ENCODE measurements at regions not wholly inside any gene's neighbourhood (a gene's known extent, or its start where the extent isn't known, plus 50 kb on each side); places are given as distances from the start of the nearest gene placed in this dataset.

- Histone ChIP-seq H3K4me3 (ENCODE audit: low read depth, low read length) (no peak overlapping the region), H3K27me3 (ENCODE audit: control insufficient read depth, insufficient read depth, low read length) (no peaks in the 10 kb centered on the region), H3K36me3 (ENCODE audit: control insufficient read depth, insufficient read depth, low read length) (no peaks in the 10 kb centered on the region)
- DNase-seq (ENCODE audit: low read depth), result no peak
- TF ChIP-seq CTCF (IDR thresholded peaks at IDR 0.05; ENCODE audit: insufficient read depth, low read depth, low read length), result no peak
- POLR2A ChIA-PET, result no interaction called here
- CTCF ChIA-PET, result no interaction called here
These were observed 462.5 kb downstream of the CDH26 start for GRCh38 chr20:60420676-60421229.

- DNase-seq (ENCODE audit: low read depth), result no peak
- ChIA-PET POLR2A (no interaction called here), CTCF (no interaction called here)
- no peak for TF ChIP-seq CTCF (IDR thresholded peaks at IDR 0.05; ENCODE audit: insufficient read depth, low read depth, low read length)
- H3K27me3 ChIP-seq (ENCODE audit: control insufficient read depth, insufficient read depth, low read length), result no peaks in the 10 kb centered on the region
- no peak overlapping the region for H3K4me3 ChIP-seq (ENCODE audit: low read depth, low read length)
- no peaks in the 10 kb centered on the region for H3K36me3 ChIP-seq (ENCODE audit: control insufficient read depth, insufficient read depth, low read length)
These were observed 464.6 kb downstream of the CDH26 start for GRCh38 chr20:60422848-60423247.

GRCh38 chr20:60424267-60424902 lies 466.2 kb downstream of the CDH26 start:
- CTCF ChIA-PET, result no interaction called here

GRCh38 chr20:60427516-60427915 lies 469.3 kb downstream of the CDH26 start:
- Histone ChIP-seq H3K27me3 (ENCODE audit: control insufficient read depth, insufficient read depth, low read length) (no peaks in the 10 kb centered on the region), H3K36me3 (ENCODE audit: control insufficient read depth, insufficient read depth, low read length) (no peaks in the 10 kb centered on the region), H3K4me3 (ENCODE audit: low read depth, low read length) (no peak overlapping the region)
- ChIA-PET CTCF (no interaction called here), POLR2A (no interaction called here)
- no peak for TF ChIP-seq CTCF (IDR thresholded peaks at IDR 0.05; ENCODE audit: insufficient read depth, low read depth, low read length)
- DNase-seq (ENCODE audit: low read depth), result no peak

More at GRCh38 chr20:60424267-60424902, 466.2 kb downstream of the CDH26 start:
- Histone ChIP-seq H3K27me3 (ENCODE audit: control insufficient read depth, insufficient read depth, low read length) (no peaks in the 10 kb centered on the region), H3K4me3 (ENCODE audit: low read depth, low read length) (no peak overlapping the region), H3K36me3 (ENCODE audit: control insufficient read depth, insufficient read depth, low read length) (no peaks in the 10 kb centered on the region)
- no peak for DNase-seq (ENCODE audit: low read depth)
- POLR2A ChIA-PET, result no interaction called here
- no peak for TF ChIP-seq CTCF (IDR thresholded peaks at IDR 0.05; ENCODE audit: insufficient read depth, low read depth, low read length)

GRCh38 chr20:60428651-60429050 lies 470.4 kb downstream of the CDH26 start:
- POLR2A ChIA-PET, result no interaction called here
- no peak overlapping the region for H3K4me3 ChIP-seq (ENCODE audit: low read depth, low read length)
- H3K36me3 ChIP-seq (ENCODE audit: control insufficient read depth, insufficient read depth, low read length), result no peaks in the 10 kb centered on the region
- DNase-seq (ENCODE audit: low read depth), result no peak
- no peaks in the 10 kb centered on the region for H3K27me3 ChIP-seq (ENCODE audit: control insufficient read depth, insufficient read depth, low read length)
- CTCF ChIA-PET, result no interaction called here
- TF ChIP-seq CTCF (IDR thresholded peaks at IDR 0.05; ENCODE audit: insufficient read depth, low read depth, low read length), result no peak
